OCI-LY7 (cell line): ENCODE measurements at regions not wholly inside any gene's neighbourhood (a gene's known extent, or its start where the extent isn't known, plus 50 kb on each side); places are given as distances from the start of the nearest gene placed in this dataset.

Source experiments
- BruUV-seq: library from RNA; stranded (reverse); fragments of 400-500 nt; replicated peaks from 2 replicates; lab custom pipeline; 2021; lab: Mats Ljungman, UMichigan
- CTCF ChIA-PET: fragments of 300-600 bp; sonication (Branson Sonifier 250); formaldehyde crosslinking; loops from one replicate; lab custom pipeline; 2022; ENCODE audit warnings: antibody characterized with exemption; ENCODE audit not compliant: unreplicated experiment; lab: Charles Lee
- POLR2A ChIA-PET: fragments of 300-600 bp; sonication (Branson Sonifier 250); formaldehyde crosslinking; loops from one replicate; lab custom pipeline; 2022; ENCODE audit warnings: antibody characterized with exemption; lab: Charles Lee
- DNase-seq: peaks from one replicate; pipeline ENCODE4 v3.0.0-alpha.2; 2015; ENCODE audit warnings: low spot score
- H2AFZ ChIP-seq: fragments of 200-600 bp; sonication (generic), shearing (Covaris generic); 2 replicates; pipeline ENCODE4 v1.6.1; 2014; ENCODE audit warnings: mild to moderate bottlenecking, antibody characterized with exemption, low read length, moderate library complexity
- H3K27ac ChIP-seq: fragments of 200-600 bp; sonication (generic); 2 replicates; pipeline ENCODE4 v1.5.1; 2014; ENCODE audit warnings: mixed run types, low read depth, mild to moderate bottlenecking, moderate library complexity, low read length, inconsistent platforms; ENCODE audit not compliant: poor library complexity, severe bottlenecking
- H3K36me3 ChIP-seq: fragments of 200-600 bp; sonication (generic); 2 replicates; pipeline ENCODE4 v1.6.1; 2014; ENCODE audit warnings: mild to moderate bottlenecking, antibody characterized with exemption, low read length, moderate library complexity, mixed read lengths; ENCODE audit not compliant: insufficient read depth
- H3K4me1 ChIP-seq: fragments of 200-600 bp; sonication (generic); 2 replicates; pipeline ENCODE4 v1.5.1; 2014; ENCODE audit warnings: mild to moderate bottlenecking, low read length; ENCODE audit not compliant: insufficient read depth, poor library complexity, severe bottlenecking
- H3K4me2 ChIP-seq: fragments of 200-600 bp; sonication (generic); 2 replicates; pipeline ENCODE4 v1.6.1; 2014; ENCODE audit warnings: mild to moderate bottlenecking, low read length
- H3K4me3 ChIP-seq: fragments of 200-600 bp; sonication (generic); 2 replicates; pipeline ENCODE4 v1.5.1; 2014; ENCODE audit warnings: mild to moderate bottlenecking, low read depth, low read length; ENCODE audit not compliant: poor library complexity, severe bottlenecking
- H3K79me2 ChIP-seq: fragments of 200-600 bp; sonication (generic); 2 replicates; pipeline ENCODE4 v1.6.1; 2016; ENCODE audit warnings: low read depth, mild to moderate bottlenecking, low read length, moderate library complexity, mixed read lengths; ENCODE audit not compliant: insufficient read depth
- H3K9me2 ChIP-seq: fragments of 200-600 bp; sonication (generic); 2 replicates; pipeline ENCODE4 v1.6.1; 2016; ENCODE audit warnings: mild to moderate bottlenecking, low read length, mixed read lengths; ENCODE audit not compliant: insufficient read depth
- H3K9me3 ChIP-seq: fragments of 200-600 bp; sonication (generic); 2 replicates; pipeline ENCODE4 v1.6.1; 2014; ENCODE audit warnings: mild to moderate bottlenecking, mixed run types, low read length, mixed read lengths
- H4K20me1 ChIP-seq: fragments of 200-600 bp; sonication (generic); 2 replicates; pipeline ENCODE4 v1.6.1; 2014; ENCODE audit warnings: mild to moderate bottlenecking, antibody characterized with exemption, low read length, moderate library complexity, mixed read lengths; ENCODE audit not compliant: insufficient read depth
- CTCF ChIP-seq: fragments of 200-600 bp; sonication (generic); conservative IDR thresholded peaks from 2 replicates; pipeline ENCODE4 v1.5.1; 2014; ENCODE audit warnings: mild to moderate bottlenecking, antibody characterized with exemption, low read length, moderate library complexity, mixed read lengths
- EZH2phosphoT487 ChIP-seq: fragments of 200-600 bp; sonication (generic); IDR thresholded peaks from 2 replicates; pipeline ENCODE4 v1.6.1; 2018; ENCODE audit warnings: low read depth, borderline replicate concordance, mild to moderate bottlenecking, mixed run types, antibody characterized with exemption, low read length, moderate library complexity, mixed read lengths
- intact Hi-C: fragments of 100-400 bp; cut with micrococcal nuclease; formaldehyde crosslinking; loops from one replicate; pipeline ENCODE4 v1.10.0; 2022; ENCODE audit not compliant: unreplicated experiment

- TF ChIP-seq CTCF (no peak), EZH2phosphoT487 (no peak)
- Histone ChIP-seq H4K20me1 (no peaks in the 10 kb centered on the region), H3K4me3 (no peak overlapping the region), H3K79me2 (no peaks in the 10 kb centered on the region), H3K9me2 (no peaks in the 10 kb centered on the region), H2AFZ (no peak overlapping the region), H3K4me1 (no peaks in the 10 kb centered on the region), H3K27ac (no peak overlapping the region), H3K4me2 (no peak overlapping the region), H3K36me3 (no peaks in the 10 kb centered on the region), H3K9me3 (no peaks in the 10 kb centered on the region)
- ChIA-PET CTCF (no interaction called here), POLR2A (no interaction called here)
- intact Hi-C loops: no loop called here
- no peak for DNase-seq
- no TSS peak for BruUV-seq
Observed at GRCh38 chr7:54944179-54944578, 74.6 kb upstream of the EGFR start.

- Histone ChIP-seq H3K9me3 (no peaks in the 10 kb centered on the region), H3K4me2 (no peak overlapping the region), H4K20me1 (no peaks in the 10 kb centered on the region), H3K4me3 (no peak overlapping the region), H3K36me3 (no peaks in the 10 kb centered on the region), H3K4me1 (no peaks in the 10 kb centered on the region), H3K79me2 (no peaks in the 10 kb centered on the region), H2AFZ (no peak overlapping the region), H3K27ac (no peak overlapping the region), H3K9me2 (no peaks in the 10 kb centered on the region)
- no TSS peak for BruUV-seq
- POLR2A ChIA-PET: interaction anchor here (0.7 kb wide), 2 partner anchors 112 to 1299 kb away, joined by 3 read pairs; no protein-coding TSS in a partner anchor
- no peak for DNase-seq
- CTCF ChIA-PET: no interaction called here
- TF ChIP-seq CTCF (no peak), EZH2phosphoT487 (no peak)
- intact Hi-C loops: no loop called here
Observed at GRCh38 chr7:54946271-54946670, 72.5 kb upstream of the EGFR start.

GRCh38 chr7:54946764-54947163 lies 72.1 kb upstream of the EGFR start:
- TF ChIP-seq EZH2phosphoT487 (no peak), CTCF (no peak)
- POLR2A ChIA-PET: no interaction called here
- BruUV-seq: no TSS peak

More at GRCh38 chr7:54946764-54947163, 72.1 kb upstream of the EGFR start:
- DNase-seq: no peak
- CTCF ChIA-PET: no interaction called here
- no peaks in the 10 kb centered on the region for H3K4me1 ChIP-seq
- no peaks in the 10 kb centered on the region for H3K9me3 ChIP-seq
- H3K4me2 ChIP-seq: no peak overlapping the region
- no peaks in the 10 kb centered on the region for H3K9me2 ChIP-seq
- no peaks in the 10 kb centered on the region for H3K36me3 ChIP-seq
- intact Hi-C loops: no loop called here
- H3K79me2 ChIP-seq: no peaks in the 10 kb centered on the region
- H3K4me3 ChIP-seq: no peak overlapping the region
- no peaks in the 10 kb centered on the region for H4K20me1 ChIP-seq
- H2AFZ ChIP-seq: no peak overlapping the region
- no peak overlapping the region for H3K27ac ChIP-seq
